ENCODE measurements at regions not wholly inside any gene's neighbourhood (a gene's known extent, or its start where the extent isn't known, plus 50 kb on each side); places are given as distances from the start of the nearest gene placed in this dataset.
A peak's percentile ranks its signal among the peaks of the same experiment; 100 is the strongest.

GRCh38 chr11:116072601-116073410 lies 568.6 kb upstream of the CADM1 start:
- no peak overlapping the region for H3K27ac ChIP-seq
- ATAC-seq (peak; percentile 56; a peak in 2 of 6 replicates), FAIRE-seq (no peak), DNase-seq (ENCODE audit: low read depth in 1 of 2, low spot score in 1 of 2) (no peak)
- H3K4me2 ChIP-seq = no peak overlapping the region
- TF ChIP-seq KDM5A (IDR thresholded peaks at IDR 0.05) = no peak
- TF ChIP-seq REST (IDR thresholded peaks at IDR 0.05) = no peak
- no peak for TF ChIP-seq CBX2 (IDR thresholded peaks at IDR 0.05; ENCODE audit: borderline replicate concordance, low read depth)
- TF ChIP-seq ZC3H11A (IDR thresholded peaks at IDR 0.05) = no peak
- no peak for TF ChIP-seq MYC (IDR thresholded peaks at IDR 0.05; ENCODE audit: borderline replicate concordance, low read length)
- no peak for TF ChIP-seq GATA3 (IDR thresholded peaks at IDR 0.05; ENCODE audit: borderline replicate concordance)
- TF ChIP-seq HDAC2 (IDR thresholded peaks at IDR 0.05) = no peak
- TF ChIP-seq KDM1A (IDR thresholded peaks at IDR 0.05; ENCODE audit: low read depth) = no peak
- no peak for TF ChIP-seq CHD4 (IDR thresholded peaks at IDR 0.05; ENCODE audit: borderline replicate concordance)
- TF ChIP-seq ZNF302 (CRISPR knock-in tag; IDR thresholded peaks at IDR 0.05) = no peak
- TF ChIP-seq ELK1 (IDR thresholded peaks at IDR 0.05; ENCODE audit: low read depth, low read length) = no peak
- TF ChIP-seq HOXA7 (CRISPR knock-in tag; IDR thresholded peaks at IDR 0.05) = no peak
- TF ChIP-seq ATOH8 (CRISPR knock-in tag; IDR thresholded peaks at IDR 0.05; ENCODE audit: low read depth) = no peak
- ChIA-PET CTCF (no interaction called here), POLR2A (no interaction called here)
- no peaks in the 10 kb centered on the region for H3K9me3 ChIP-seq
- no peaks in the 10 kb centered on the region for H3K4me1 ChIP-seq
- 5% methylated on average over 16 of the region's 16 CpGs for WGBS (ENCODE audit: missing lambda C conversion rate)
- no peak overlapping the region for H3K4me3 ChIP-seq

GRCh38 chr11:116072133-116072532 lies 567.9 kb upstream of the CADM1 start:
- no peak for TF ChIP-seq EP300 (IDR thresholded peaks at IDR 0.05)
- no peak for TF ChIP-seq MYC (IDR thresholded peaks at IDR 0.05; ENCODE audit: borderline replicate concordance, low read length)
- TF ChIP-seq NR3C1 (IDR thresholded peaks at IDR 0.05) = no peak
- TF ChIP-seq ZFP36 (IDR thresholded peaks at IDR 0.05; ENCODE audit: borderline replicate concordance, partially characterized antibody) = no peak
- TF ChIP-seq KDM5A (IDR thresholded peaks at IDR 0.05) = no peak
- TF ChIP-seq MAZ (IDR thresholded peaks at IDR 0.05; ENCODE audit: borderline replicate concordance, low read depth, low read length) = no peak
- no peak for TF ChIP-seq FOSB (CRISPR knock-in tag; IDR thresholded peaks at IDR 0.05)
- TF ChIP-seq HOXB13 (CRISPR knock-in tag; IDR thresholded peaks at IDR 0.05; ENCODE audit: low read depth) = no peak
- no peak for TF ChIP-seq RNF2 (IDR thresholded peaks at IDR 0.05; ENCODE audit: borderline replicate concordance, low read depth)
- no peak for TF ChIP-seq RARB (CRISPR knock-in tag; IDR thresholded peaks at IDR 0.05)
- no peak for TF ChIP-seq HEYL (CRISPR knock-in tag; IDR thresholded peaks at IDR 0.05)
- no peak for TF ChIP-seq FOXS1 (CRISPR knock-in tag; IDR thresholded peaks at IDR 0.05)
- no peak for TF ChIP-seq ELK1 (IDR thresholded peaks at IDR 0.05; ENCODE audit: low read depth, low read length)
- no peak for TF ChIP-seq CEBPB (IDR thresholded peaks at IDR 0.05)
- no peak for TF ChIP-seq HDAC2 (IDR thresholded peaks at IDR 0.05)
- TF ChIP-seq CBX8 (IDR thresholded peaks at IDR 0.05) = no peak
- Histone ChIP-seq H3K4me2 (no peak overlapping the region), H3K9me3 (no peaks in the 10 kb centered on the region), H3K4me1 (no peaks in the 10 kb centered on the region), H3K4me3 (no peak overlapping the region), H3K27ac (no peak overlapping the region)
- DNase-seq (ENCODE audit: low read depth in 1 of 2, low spot score in 1 of 2) (no peak), ATAC-seq (no peak), FAIRE-seq (no peak)
- POLR2A ChIA-PET = no interaction called here
- CTCF ChIA-PET = no interaction called here
- WGBS (ENCODE audit: missing lambda C conversion rate) = 0% methylated on average over 2 of the region's 4 CpGs
